MM.1S (cell line): ENCODE measurements at regions not wholly inside any gene's neighbourhood (a gene's known extent, or its start where the extent isn't known, plus 50 kb on each side); places are given as distances from the start of the nearest gene placed in this dataset.

Source experiments
- DNase-seq: peaks from one replicate; pipeline ENCODE4 v3.0.0-alpha.2; 2015
- H2AFZ ChIP-seq: fragments of 300-600 bp; sonication (generic); 2 replicates; pipeline ENCODE4 v1.6.0; 2016; ENCODE audit warnings: antibody characterized with exemption, low read length
- H3F3A ChIP-seq: fragments of 300-600 bp; sonication (generic); 2 replicates; pipeline ENCODE4 v1.6.1; 2016; ENCODE audit warnings: mild to moderate bottlenecking, antibody characterized with exemption, low read length, moderate library complexity, mixed read lengths; ENCODE audit not compliant: insufficient read depth
- H3K27ac ChIP-seq: fragments of 300-600 bp; sonication (generic); 2 replicates; pipeline ENCODE4 v1.5.1; 2016; ENCODE audit warnings: mild to moderate bottlenecking, low read length
- H3K27me3 ChIP-seq: fragments of 300-600 bp; sonication (generic); replicated peaks from 2 replicates; pipeline ENCODE4 v1.6.0; 2016; ENCODE audit warnings: low read length; ENCODE audit not compliant: insufficient read depth
- H3K36me3 ChIP-seq: fragments of 300-600 bp; sonication (generic); replicated peaks from 2 replicates; pipeline ENCODE4 v1.6.1; 2016; ENCODE audit warnings: mild to moderate bottlenecking, low read length, mixed read lengths; ENCODE audit not compliant: insufficient read depth
- H3K4me1 ChIP-seq: fragments of 300-600 bp; sonication (generic); 2 replicates; pipeline ENCODE4 v1.6.1; 2016; ENCODE audit warnings: low read length, mixed read lengths
- H3K4me2 ChIP-seq: fragments of 300-600 bp; sonication (generic); 2 replicates; pipeline ENCODE4 v1.6.0; 2016; ENCODE audit warnings: low read depth, low read length
- H3K4me3 ChIP-seq: fragments of 300-600 bp; sonication (generic); 2 replicates; pipeline ENCODE4 v1.5.1; 2016; ENCODE audit warnings: low read length, mixed read lengths
- H3K79me2 ChIP-seq: fragments of 300-600 bp; sonication (generic); 2 replicates; pipeline ENCODE4 v1.6.1; 2016; ENCODE audit warnings: mixed run types, low read length, mixed read lengths
- H3K9ac ChIP-seq: fragments of 300-600 bp; sonication (generic); 2 replicates; pipeline ENCODE4 v1.6.1; 2016; ENCODE audit warnings: low read length, mixed read lengths
- H3K9me2 ChIP-seq: fragments of 300-600 bp; sonication (generic); replicated peaks from 2 replicates; pipeline ENCODE4 v1.6.1; 2016; ENCODE audit warnings: mild to moderate bottlenecking, low read length, mixed read lengths; ENCODE audit not compliant: insufficient read depth
- H3K9me3 ChIP-seq: fragments of 300-600 bp; sonication (generic); replicated peaks from 2 replicates; pipeline ENCODE4 v1.6.1; 2016; ENCODE audit warnings: mild to moderate bottlenecking, low read length, mixed read lengths; ENCODE audit not compliant: insufficient read depth
- H4K20me1 ChIP-seq: fragments of 300-600 bp; sonication (generic); 2 replicates; pipeline ENCODE4 v1.6.1; 2016; ENCODE audit warnings: mild to moderate bottlenecking, low read length, moderate library complexity, mixed read lengths; ENCODE audit not compliant: insufficient read depth
- CTCF ChIP-seq: fragments of 300-600 bp; sonication (generic); IDR thresholded peaks from 2 replicates; pipeline ENCODE4 v1.5.1; 2016; ENCODE audit warnings: antibody characterized with exemption, low read length, mixed read lengths
- EZH2 ChIP-seq: fragments of 300-600 bp; sonication (generic); optimal IDR thresholded peaks from 2 replicates; pipeline ENCODE3; 2017; ENCODE audit warnings: low read depth, mild to moderate bottlenecking, antibody characterized with exemption, low read length, mixed read lengths
- EZH2phosphoT487 ChIP-seq: fragments of 300-600 bp; sonication (generic); IDR thresholded peaks from 2 replicates; pipeline ENCODE4 v1.6.1; 2018; ENCODE audit warnings: antibody characterized with exemption, low read length

GRCh38 chr4:117387072-117387471 is 301.7 kb upstream of the TRAM1L1 start:
- TF ChIP-seq EZH2: no peak
- no peak for TF ChIP-seq CTCF
- no peak for TF ChIP-seq EZH2phosphoT487
- H3K27me3 ChIP-seq: no peaks in the 10 kb centered on the region
- no peak overlapping the region for H3K4me2 ChIP-seq
- H3K9me2 ChIP-seq: no peaks in the 10 kb centered on the region
- DNase-seq: no peak
- H3K4me3 ChIP-seq: no peak overlapping the region
- H3K9me3 ChIP-seq: no peaks in the 10 kb centered on the region
- H4K20me1 ChIP-seq: no peaks in the 10 kb centered on the region
- no peaks in the 10 kb centered on the region for H3F3A ChIP-seq
- no peaks in the 10 kb centered on the region for H3K79me2 ChIP-seq
- no peak overlapping the region for H3K9ac ChIP-seq
- no peaks in the 10 kb centered on the region for H3K36me3 ChIP-seq
- no peaks in the 10 kb centered on the region for H3K4me1 ChIP-seq
- no peak overlapping the region for H3K27ac ChIP-seq
- H2AFZ ChIP-seq: no peak overlapping the region

DNA sequence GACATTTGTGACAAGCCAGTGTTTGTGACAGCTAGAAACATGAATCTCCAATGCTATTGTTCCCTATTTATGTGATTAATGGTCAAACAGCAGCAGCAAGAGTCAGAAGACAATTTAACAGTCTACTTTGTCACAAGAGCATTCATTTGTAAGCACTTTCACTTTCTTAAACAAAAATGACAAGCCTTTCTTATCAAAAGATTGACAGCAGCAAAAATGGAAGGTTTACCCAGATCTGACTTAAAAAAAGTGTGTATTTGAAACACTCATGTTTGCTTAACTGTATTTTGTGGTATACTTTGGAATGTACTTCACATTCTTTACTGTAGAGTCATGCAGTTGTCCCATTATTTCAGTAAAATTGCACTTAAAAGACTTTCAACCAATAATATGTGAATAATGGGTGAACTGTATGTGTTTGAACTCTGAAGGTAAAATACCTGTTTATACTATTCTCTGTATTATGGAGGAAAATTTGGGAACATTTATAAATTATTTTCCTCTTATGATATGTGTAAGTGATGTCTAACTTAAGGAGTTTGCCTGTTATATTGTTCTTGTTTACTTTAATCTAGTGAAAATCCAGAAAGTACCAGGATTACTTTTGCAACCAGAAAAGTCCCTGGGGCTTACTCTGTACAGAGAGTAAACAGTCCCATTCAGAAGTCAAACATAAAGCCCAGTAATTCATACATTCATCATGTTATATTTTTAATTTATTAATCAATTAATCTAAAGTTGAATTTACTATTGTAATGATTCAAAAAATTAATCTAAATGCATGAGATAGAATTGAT is 314.9 kb upstream of the TRAM1L1 start:
- no peak overlapping the region for H3K9ac ChIP-seq
- no peak overlapping the region for H3K4me3 ChIP-seq
- H3K4me1 ChIP-seq: no peaks in the 10 kb centered on the region
- H3F3A ChIP-seq: no peaks in the 10 kb centered on the region
- no peak for TF ChIP-seq EZH2phosphoT487
- TF ChIP-seq CTCF: no peak
- TF ChIP-seq EZH2: no peak
- no peak overlapping the region for H3K4me2 ChIP-seq
- H2AFZ ChIP-seq: no peak overlapping the region
- H3K9me3 ChIP-seq: no peaks in the 10 kb centered on the region
- DNase-seq: no peak
- no peaks in the 10 kb centered on the region for H3K79me2 ChIP-seq
- H4K20me1 ChIP-seq: no peaks in the 10 kb centered on the region
- H3K36me3 ChIP-seq: no peaks in the 10 kb centered on the region
- no peaks in the 10 kb centered on the region for H3K27me3 ChIP-seq
- no peak overlapping the region for H3K27ac ChIP-seq
- no peaks in the 10 kb centered on the region for H3K9me2 ChIP-seq

- H4K20me1 ChIP-seq: no peaks in the 10 kb centered on the region
- H3K9ac ChIP-seq: no peak overlapping the region
- no peaks in the 10 kb centered on the region for H3K36me3 ChIP-seq
Measured at GRCh38 chr4:117412661-117413060, 327.3 kb upstream of the TRAM1L1 start.

More at GRCh38 chr4:117412661-117413060, 327.3 kb upstream of the TRAM1L1 start:
- Histone ChIP-seq H3K79me2 (no peaks in the 10 kb centered on the region), H3K27me3 (no peaks in the 10 kb centered on the region), H3K4me1 (no peaks in the 10 kb centered on the region), H3K4me2 (no peak overlapping the region), H3K4me3 (no peak overlapping the region), H2AFZ (no peak overlapping the region), H3K27ac (no peak overlapping the region), H3K9me2 (no peaks in the 10 kb centered on the region), H3K9me3 (no peaks in the 10 kb centered on the region), H3F3A (no peaks in the 10 kb centered on the region)
- no peak for DNase-seq
- TF ChIP-seq CTCF: no peak
- no peak for TF ChIP-seq EZH2phosphoT487
- TF ChIP-seq EZH2: no peak
